ENCODE measurements at regions not wholly inside any gene's neighbourhood (a gene's known extent, or its start where the extent isn't known, plus 50 kb on each side); places are given as distances from the start of the nearest gene placed in this dataset.
"Not testable (repeated sequence)": the region's sequence is repeated elsewhere in the genome, so short reads cannot be mapped to it uniquely, and the experiment has no call there.

- in situ Hi-C loops (cut with HindIII; ENCODE audit: low pct_unique_long_range_greater_than_20kb, low sequenced_read_pairs): no loop called here
- DNase-seq (ENCODE audit: low read depth in 1 of 2, low spot score in 1 of 2): no peak
- no peak for TF ChIP-seq JUND (IDR thresholded peaks at IDR 0.05; ENCODE audit: low read depth)
Measured at GRCh38 chr7:97390915-97391593, 273.6 kb downstream of the SDHAF3 start.

- in situ Hi-C loops (cut with HindIII; ENCODE audit: low pct_unique_long_range_greater_than_20kb, low sequenced_read_pairs): no loop called here
- no peak for TF ChIP-seq JUND (IDR thresholded peaks at IDR 0.05; ENCODE audit: low read depth)
- no peak for DNase-seq (ENCODE audit: low read depth in 1 of 2, low spot score in 1 of 2)
Measured at GRCh38 chr7:97401398-97401797, 283.9 kb downstream of the SDHAF3 start.

GRCh38 chr7:97405835-97406234 lies 288.3 kb downstream of the SDHAF3 start:
- no peak for TF ChIP-seq JUND (IDR thresholded peaks at IDR 0.05; ENCODE audit: low read depth)

GRCh38 chr7:97407106-97407505 lies 289.6 kb downstream of the SDHAF3 start:
- TF ChIP-seq JUND (IDR thresholded peaks at IDR 0.05; ENCODE audit: low read depth): no peak
- in situ Hi-C loops (cut with HindIII; ENCODE audit: low pct_unique_long_range_greater_than_20kb, low sequenced_read_pairs): no loop called here
- no peak for DNase-seq (ENCODE audit: low read depth in 1 of 2, low spot score in 1 of 2)

More at GRCh38 chr7:97405835-97406234, 288.3 kb downstream of the SDHAF3 start:
- no peak for DNase-seq (ENCODE audit: low read depth in 1 of 2, low spot score in 1 of 2)
- in situ Hi-C loops (cut with HindIII; ENCODE audit: low pct_unique_long_range_greater_than_20kb, low sequenced_read_pairs): no loop called here

GRCh38 chr7:97409346-97409745 lies 291.8 kb downstream of the SDHAF3 start:
- TF ChIP-seq JUND (IDR thresholded peaks at IDR 0.05; ENCODE audit: low read depth): no peak
- no peak for DNase-seq (ENCODE audit: low read depth in 1 of 2, low spot score in 1 of 2)
- in situ Hi-C loops (cut with HindIII; ENCODE audit: low pct_unique_long_range_greater_than_20kb, low sequenced_read_pairs): no loop called here

GRCh38 chr7:97418312-97418711 lies 300.8 kb downstream of the SDHAF3 start:
- TF ChIP-seq JUND (IDR thresholded peaks at IDR 0.05; ENCODE audit: low read depth): no peak
- no peak for DNase-seq (ENCODE audit: low read depth in 1 of 2, low spot score in 1 of 2)
- in situ Hi-C loops (cut with HindIII; ENCODE audit: low pct_unique_long_range_greater_than_20kb, low sequenced_read_pairs): no loop called here

- TF ChIP-seq JUND (IDR thresholded peaks at IDR 0.05; ENCODE audit: low read depth): no peak
- DNase-seq (ENCODE audit: low read depth in 1 of 2, low spot score in 1 of 2): no peak
- in situ Hi-C loops (cut with HindIII; ENCODE audit: low pct_unique_long_range_greater_than_20kb, low sequenced_read_pairs): no loop called here
Measured at GRCh38 chr7:97419898-97420297, 302.4 kb downstream of the SDHAF3 start.

GRCh38 chr7:97421307-97421930 lies 303.9 kb downstream of the SDHAF3 start:
- in situ Hi-C loops (cut with HindIII; ENCODE audit: low pct_unique_long_range_greater_than_20kb, low sequenced_read_pairs): no loop called here
- DNase-seq (ENCODE audit: low read depth in 1 of 2, low spot score in 1 of 2): no peak
- TF ChIP-seq JUND (IDR thresholded peaks at IDR 0.05; ENCODE audit: low read depth): no peak

GRCh38 chr7:97422046-97422445 lies 304.5 kb downstream of the SDHAF3 start:
- no peak for TF ChIP-seq JUND (IDR thresholded peaks at IDR 0.05; ENCODE audit: low read depth)
- in situ Hi-C loops (cut with HindIII; ENCODE audit: low pct_unique_long_range_greater_than_20kb, low sequenced_read_pairs): no loop called here
- DNase-seq (ENCODE audit: low read depth in 1 of 2, low spot score in 1 of 2): no peak

GRCh38 chr7:97430006-97430405 lies 301.9 kb upstream of the TAC1 start:
- DNase-seq (ENCODE audit: low read depth in 1 of 2, low spot score in 1 of 2): no peak
- no peak for TF ChIP-seq JUND (IDR thresholded peaks at IDR 0.05; ENCODE audit: low read depth)
- in situ Hi-C loops (cut with HindIII; ENCODE audit: low pct_unique_long_range_greater_than_20kb, low sequenced_read_pairs): no loop called here

- in situ Hi-C loops (cut with HindIII; ENCODE audit: low pct_unique_long_range_greater_than_20kb, low sequenced_read_pairs): no loop called here
- DNase-seq (ENCODE audit: low read depth in 1 of 2, low spot score in 1 of 2): no peak
- no peak for TF ChIP-seq JUND (IDR thresholded peaks at IDR 0.05; ENCODE audit: low read depth)
Measured at GRCh38 chr7:97439637-97440214, 292.2 kb upstream of the TAC1 start.

- in situ Hi-C loops (cut with HindIII; ENCODE audit: low pct_unique_long_range_greater_than_20kb, low sequenced_read_pairs): no loop called here
- DNase-seq (ENCODE audit: low read depth in 1 of 2, low spot score in 1 of 2): no peak
Measured at GRCh38 chr7:97446361-97446760, 285.5 kb upstream of the TAC1 start.

GRCh38 chr7:97449448-97449847 lies 282.4 kb upstream of the TAC1 start:
- in situ Hi-C loops (cut with HindIII; ENCODE audit: low pct_unique_long_range_greater_than_20kb, low sequenced_read_pairs); DNase-seq (ENCODE audit: low read depth in 1 of 2, low spot score in 1 of 2): not testable (repeated sequence)

More at GRCh38 chr7:97446361-97446760, 285.5 kb upstream of the TAC1 start:
- no peak for TF ChIP-seq JUND (IDR thresholded peaks at IDR 0.05; ENCODE audit: low read depth)

Data from T47D (cell line).